ENCODE measurements at regions not wholly inside any gene's neighbourhood (a gene's known extent, or its start where the extent isn't known, plus 50 kb on each side); places are given as distances from the start of the nearest gene placed in this dataset.

DNA sequence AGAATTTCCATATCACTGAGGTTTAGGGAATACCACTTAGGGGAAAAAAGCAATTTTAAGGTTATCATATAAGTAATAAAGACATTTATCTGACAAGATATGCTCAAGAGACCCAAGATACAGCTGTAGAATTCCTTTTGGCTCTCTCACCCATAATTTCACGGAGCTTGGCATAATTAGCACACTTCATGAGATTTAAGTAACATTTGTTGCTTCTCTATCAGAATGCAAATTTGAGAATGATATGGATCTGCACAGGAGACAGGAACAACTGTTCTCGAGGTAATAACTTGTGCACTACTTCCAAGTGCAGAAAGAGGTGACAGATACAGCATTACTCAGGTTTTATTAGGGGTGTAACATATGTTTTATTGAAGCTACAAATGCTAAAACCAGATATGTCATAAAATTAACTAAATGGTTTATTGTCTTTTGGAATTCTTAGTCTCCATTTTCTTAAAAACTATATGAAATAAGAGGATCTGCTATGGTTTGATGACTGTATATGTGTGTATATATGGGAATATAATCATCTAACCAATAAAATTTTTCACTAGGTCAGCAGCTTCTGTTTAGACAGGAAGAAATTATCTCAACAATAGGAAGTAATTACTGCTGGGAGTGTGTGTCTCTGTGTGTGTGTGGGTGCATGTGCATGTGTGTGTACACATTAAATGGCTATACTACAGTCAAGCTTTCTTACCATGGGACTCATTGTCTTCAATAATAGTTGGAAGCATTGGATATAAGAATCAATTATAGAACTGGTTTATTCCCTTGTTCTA is 401.3 kb downstream of the PCDH17 start (continued):
- TF ChIP-seq, protein P1, sequence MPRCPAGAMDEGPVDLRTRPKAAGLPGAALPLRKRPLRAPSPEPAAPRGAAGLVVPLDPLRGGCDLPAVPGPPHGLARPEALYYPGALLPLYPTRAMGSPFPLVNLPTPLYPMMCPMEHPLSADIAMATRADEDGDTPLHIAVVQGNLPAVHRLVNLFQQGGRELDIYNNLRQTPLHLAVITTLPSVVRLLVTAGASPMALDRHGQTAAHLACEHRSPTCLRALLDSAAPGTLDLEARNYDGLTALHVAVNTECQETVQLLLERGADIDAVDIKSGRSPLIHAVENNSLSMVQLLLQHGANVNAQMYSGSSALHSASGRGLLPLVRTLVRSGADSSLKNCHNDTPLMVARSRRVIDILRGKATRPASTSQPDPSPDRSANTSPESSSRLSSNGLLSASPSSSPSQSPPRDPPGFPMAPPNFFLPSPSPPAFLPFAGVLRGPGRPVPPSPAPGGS (IDR thresholded peaks at IDR 0.05; ENCODE audit: borderline replicate concordance, insufficient read depth, low read depth, low read length, poor library complexity, severe bottlenecking): no peak
- TF ChIP-seq SP1 (IDR thresholded peaks at IDR 0.05; ENCODE audit: low read depth, low read length) (no peak), RBBP5 (conservative IDR thresholded peaks at IDR 0.05) (no peak), ZNF274 (IDR thresholded peaks at IDR 0.05; ENCODE audit: insufficient read depth, insufficient read length) (no peak), TBL1XR1 (IDR thresholded peaks at IDR 0.05; ENCODE audit: low read depth, low read length) (no peak), SKIL (IDR thresholded peaks at IDR 0.05; ENCODE audit: low read depth, poor library complexity, severe bottlenecking) (no peak)
- TF ChIP-seq, protein P2, sequence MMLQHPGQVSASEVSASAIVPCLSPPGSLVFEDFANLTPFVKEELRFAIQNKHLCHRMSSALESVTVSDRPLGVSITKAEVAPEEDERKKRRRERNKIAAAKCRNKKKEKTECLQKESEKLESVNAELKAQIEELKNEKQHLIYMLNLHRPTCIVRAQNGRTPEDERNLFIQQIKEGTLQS (IDR thresholded peaks at IDR 0.05; ENCODE audit: borderline replicate concordance, extremely low read depth, low read depth, low read length): no peak

DNA sequence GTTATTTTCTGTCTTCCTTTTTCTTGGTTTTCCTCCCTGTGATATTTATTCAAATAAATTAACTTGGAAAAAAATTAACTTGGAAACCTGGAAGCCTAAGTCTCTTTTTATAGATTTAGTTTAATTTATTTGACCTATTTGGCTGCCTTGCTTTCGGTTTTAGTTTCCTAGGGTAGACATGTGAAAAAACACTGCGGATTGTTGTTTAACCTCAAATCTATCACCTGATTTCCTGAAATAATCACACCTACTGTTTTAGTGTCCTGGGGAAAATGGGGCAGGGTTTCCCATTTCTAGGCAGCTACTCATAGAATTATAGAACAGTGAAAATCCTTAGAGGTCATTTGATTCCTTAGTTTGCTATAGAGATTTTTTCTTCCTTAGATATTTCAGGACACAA is 412.4 kb downstream of the PCDH17 start:
- TF ChIP-seq IKZF1 (conservative IDR thresholded peaks at IDR 0.05) (0 out of 2 replicates have a peak, but pooled peaks have one; percentile 15), ETV6 (conservative IDR thresholded peaks at IDR 0.05 in 1 of 2, IDR thresholded peaks at IDR 0.05 in 1 of 2; ENCODE audit: borderline replicate concordance in 1 of 2, low read depth in 1 of 2) (no peak)
- Histone ChIP-seq H3K36me3 (ENCODE audit: control insufficient read depth in 2 of 2, insufficient read depth in 2 of 2, low read length in 1 of 2) (no peaks in the 10 kb centered on the region), H3K4me1 (ENCODE audit: control insufficient read depth, insufficient read depth, low read length) (no peaks in the 10 kb centered on the region), H3K4me3 (no peak overlapping the region), H3K27ac (ENCODE audit: control insufficient read depth, insufficient read depth) (no peak overlapping the region), H3K9ac (ENCODE audit: control insufficient read depth, insufficient read depth, low read length) (no peak overlapping the region), H3K9me3 (replicated peaks; ENCODE audit: control insufficient read depth, insufficient read depth, low read length) (no peaks in the 10 kb centered on the region), H2AFZ (ENCODE audit: control insufficient read depth, low read depth, low read length) (no peak overlapping the region), H3K4me2 (ENCODE audit: control insufficient read depth, insufficient read depth) (no peak overlapping the region), H4K20me1 (ENCODE audit: control insufficient read depth, insufficient read depth) (no peaks in the 10 kb centered on the region), H3K27me3 (replicated peaks in 1 of 2; ENCODE audit: control insufficient read depth in 2 of 2, insufficient read depth in 2 of 2, low read length in 1 of 2) (no peaks in the 10 kb centered on the region), H3K79me2 (ENCODE audit: control insufficient read depth, insufficient read depth, low read length) (no peaks in the 10 kb centered on the region)
- FAIRE-seq (no peak), DNase-seq (ENCODE audit: low read depth, low spot score) (no peak), ATAC-seq (no peak)
- WGBS (ENCODE audit: insufficient coverage, insufficient replicate concordance, low lambda C conversion rate, missing lambda C conversion rate): 6% methylated on average over 2 of the region's 2 CpGs
- intact Hi-C loops (cut with micrococcal nuclease; ENCODE audit: unreplicated experiment): no loop called here
- in situ Hi-C loops (cut with MboI): no loop called here
- ChIA-PET SMC1A (ENCODE audit: uncharacterized antibody, unreplicated experiment) (no interaction called here), POLR2A (no interaction called here), CTCF (no interaction called here), RAD21 (ENCODE audit: unreplicated experiment) (no interaction called here)
- no TSS peak for BruUV-seq (replicated peaks)
